ENCODE measurements at regions not wholly inside any gene's neighbourhood (a gene's known extent, or its start where the extent isn't known, plus 50 kb on each side); places are given as distances from the start of the nearest gene placed in this dataset.
A peak's percentile ranks its signal among the peaks of the same experiment; 100 is the strongest.

GRCh38 chrX:19172741-19173140 lies 50.5 kb upstream of the ADGRG2 start:
- no peaks in the 10 kb centered on the region for H3K36me3 Mint-ChIP-seq (ENCODE audit: low read depth)
- peaks cover 9% of the 10 kb centered on the region for H3K27me3 Mint-ChIP-seq (ENCODE audit: low read depth, poor library complexity)

GRCh38 chrX:19174401-19175025 lies 52.2 kb upstream of the ADGRG2 start:
- Mint-ChIP-seq H3K36me3 (ENCODE audit: low read depth) (no peaks in the 10 kb centered on the region), H3K27me3 (ENCODE audit: low read depth, poor library complexity) (peaks cover 9% of the 10 kb centered on the region), H3K9me3 (peaks cover 23% of the 10 kb centered on the region), H3K4me3 (no peak overlapping the region), H3K27ac (peak overlapping the region; percentile 24), H3K4me1 (peaks cover 22% of the 10 kb centered on the region)
- no peak for TF ChIP-seq CTCF (IDR thresholded peaks at IDR 0.05)
- DNase-seq: no peak

More at GRCh38 chrX:19172741-19173140, 50.5 kb upstream of the ADGRG2 start:
- DNase-seq: no peak
- H3K4me3 Mint-ChIP-seq: no peak overlapping the region
- peaks cover 14% of the 10 kb centered on the region for H3K4me1 Mint-ChIP-seq
- no peak for TF ChIP-seq CTCF (IDR thresholded peaks at IDR 0.05)
- no peak overlapping the region for H3K27ac Mint-ChIP-seq
- peaks cover 36% of the 10 kb centered on the region for H3K9me3 Mint-ChIP-seq

GRCh38 chrX:19176901-19177630 lies 54.8 kb upstream of the ADGRG2 start:
- H3K4me1 Mint-ChIP-seq: peaks cover 22% of the 10 kb centered on the region
- peaks cover 30% of the 10 kb centered on the region for H3K9me3 Mint-ChIP-seq
- TF ChIP-seq CTCF (IDR thresholded peaks at IDR 0.05): no peak
- no peak overlapping the region for H3K4me3 Mint-ChIP-seq
- DNase-seq: no peak
- H3K27me3 Mint-ChIP-seq (ENCODE audit: low read depth, poor library complexity): peaks cover 6% of the 10 kb centered on the region
- H3K36me3 Mint-ChIP-seq (ENCODE audit: low read depth): no peaks in the 10 kb centered on the region
- no peak overlapping the region for H3K27ac Mint-ChIP-seq

GRCh38 chrX:19177721-19178120 lies 55.5 kb upstream of the ADGRG2 start:
- peaks cover 6% of the 10 kb centered on the region for H3K27me3 Mint-ChIP-seq (ENCODE audit: low read depth, poor library complexity)
- no peak for DNase-seq
- H3K4me1 Mint-ChIP-seq: peaks cover 22% of the 10 kb centered on the region
- no peak for TF ChIP-seq CTCF (IDR thresholded peaks at IDR 0.05)
- no peak overlapping the region for H3K4me3 Mint-ChIP-seq
- no peaks in the 10 kb centered on the region for H3K36me3 Mint-ChIP-seq (ENCODE audit: low read depth)
- H3K9me3 Mint-ChIP-seq: peaks cover 31% of the 10 kb centered on the region
- no peak overlapping the region for H3K27ac Mint-ChIP-seq

GRCh38 chrX:19178402-19178801 lies 56.1 kb upstream of the ADGRG2 start:
- peaks cover 6% of the 10 kb centered on the region for H3K27me3 Mint-ChIP-seq (ENCODE audit: low read depth, poor library complexity)
- no peak overlapping the region for H3K27ac Mint-ChIP-seq
- TF ChIP-seq CTCF (IDR thresholded peaks at IDR 0.05): no peak
- peaks cover 29% of the 10 kb centered on the region for H3K9me3 Mint-ChIP-seq
- H3K36me3 Mint-ChIP-seq (ENCODE audit: low read depth): no peaks in the 10 kb centered on the region
- no peak overlapping the region for H3K4me3 Mint-ChIP-seq
- DNase-seq: no peak
- peaks cover 22% of the 10 kb centered on the region for H3K4me1 Mint-ChIP-seq

- no peak for DNase-seq
- Mint-ChIP-seq H3K4me1 (peaks cover 27% of the 10 kb centered on the region), H3K27me3 (ENCODE audit: low read depth, poor library complexity) (peaks cover 6% of the 10 kb centered on the region), H3K36me3 (ENCODE audit: low read depth) (no peaks in the 10 kb centered on the region), H3K9me3 (peaks cover 39% of the 10 kb centered on the region), H3K27ac (no peak overlapping the region), H3K4me3 (no peak overlapping the region)
- TF ChIP-seq CTCF (IDR thresholded peaks at IDR 0.05): no peak
Measured at GRCh38 chrX:19179389-19179788, 57.1 kb upstream of the ADGRG2 start.
